GM21526 (cell line): ENCODE measurements at regions not wholly inside any gene's neighbourhood (a gene's known extent, or its start where the extent isn't known, plus 50 kb on each side); places are given as distances from the start of the nearest gene placed in this dataset.

Experiments
- ATAC-seq: cut with Tn5 transposase; IDR thresholded peaks from one replicate; pipeline ENCODE4 v1.9.1; 2021; ENCODE audit warnings: moderate library complexity; ENCODE audit not compliant: unreplicated experiment, low FRiP score

GRCh38 chr1:34590211-34590623 lies 164.6 kb upstream of the GJB5 start:
- ATAC-seq: no peak

GRCh38 chr1:34591751-34592629 lies 162.9 kb upstream of the GJB5 start:
- no peak for ATAC-seq

- ATAC-seq: no peak
Measured at GRCh38 chr1:34597877-34598514, 156.9 kb upstream of the GJB5 start.

- no peak for ATAC-seq
Measured at GRCh38 chr1:34602907-34603306, 151.9 kb upstream of the GJB5 start.

GRCh38 chr1:34603594-34603993 lies 151.3 kb upstream of the GJB5 start:
- ATAC-seq: no peak

- no peak for ATAC-seq
Measured at GRCh38 chr1:34606504-34606903, 148.3 kb upstream of the GJB5 start.

GRCh38 chr1:34610063-34610462 lies 144.8 kb upstream of the GJB5 start:
- ATAC-seq: no peak

- ATAC-seq: no peak
Measured at GRCh38 chr1:34611571-34611970, 143.3 kb upstream of the GJB5 start.

- ATAC-seq: no peak
Measured at GRCh38 chr1:34612091-34612827, 142.6 kb upstream of the GJB5 start.

- ATAC-seq: no peak
Measured at GRCh38 chr1:34617321-34618118, 137.3 kb upstream of the GJB5 start.

- ATAC-seq: no peak
Measured at GRCh38 chr1:34618381-34618780, 136.5 kb upstream of the GJB5 start.

GRCh38 chr1:34619256-34619655 lies 135.6 kb upstream of the GJB5 start:
- no peak for ATAC-seq

- ATAC-seq: no peak
Measured at GRCh38 chr1:34621916-34622315, 132.9 kb upstream of the GJB5 start.

- ATAC-seq: no peak
Measured at GRCh38 chr1:34625521-34626015, 129.3 kb upstream of the GJB5 start.

GRCh38 chr1:34627465-34628240 lies 127.2 kb upstream of the GJB5 start:
- no peak for ATAC-seq

GRCh38 chr1:34631126-34631525 lies 123.7 kb upstream of the GJB5 start:
- no peak for ATAC-seq

- no peak for ATAC-seq
Measured at GRCh38 chr1:34639701-34640100, 115.1 kb upstream of the GJB5 start.

GRCh38 chr1:34640654-34641401 lies 114.0 kb upstream of the GJB5 start:
- no peak for ATAC-seq

- no peak for ATAC-seq
Measured at GRCh38 chr1:34642679-34643078, 112.2 kb upstream of the GJB5 start.
